ENCODE measurements at regions not wholly inside any gene's neighbourhood (a gene's known extent, or its start where the extent isn't known, plus 50 kb on each side); places are given as distances from the start of the nearest gene placed in this dataset.

GRCh38 chr4:183576701-183577404, 72.0 kb downstream of the ING2 start:
- Histone ChIP-seq H2AFZ (ENCODE audit: low read depth) (no peak overlapping the region), H3K79me2 (ENCODE audit: insufficient read depth) (no peaks in the 10 kb centered on the region)

GRCh38 chr4:183580370-183580769, 75.5 kb downstream of the ING2 start:
- Histone ChIP-seq H3K36me3 (replicated peaks in 1 of 2; ENCODE audit: control insufficient read depth in 1 of 2, insufficient read depth in 2 of 2, low read length in 1 of 2) (no peaks in the 10 kb centered on the region), H3K4me1 (ENCODE audit: control insufficient read depth in 1 of 2, insufficient read depth in 2 of 2, low read depth in 1 of 2, low read length in 1 of 2) (no peaks in the 10 kb centered on the region), H3K27me3 (ENCODE audit: insufficient read depth) (no peaks in the 10 kb centered on the region), H3K4me3 (ENCODE audit: low read depth in 2 of 2, low read length in 1 of 2) (no peak overlapping the region), H3K9me2 (no peaks in the 10 kb centered on the region), H3K9me3 (no peaks in the 10 kb centered on the region), H3K27ac (ENCODE audit: low read depth in 2 of 2, low read length in 1 of 2) (no peak overlapping the region), H3K79me2 (ENCODE audit: insufficient read depth) (no peaks in the 10 kb centered on the region), H3K9ac (no peak overlapping the region), H3K4me2 (no peak overlapping the region), H2AFZ (ENCODE audit: low read depth) (no peak overlapping the region), H3F3A (replicated peaks; ENCODE audit: insufficient read depth) (no peaks in the 10 kb centered on the region), H4K20me1 (ENCODE audit: insufficient read depth) (no peaks in the 10 kb centered on the region)
- 37% methylated on average over 3 of the region's 3 CpGs for WGBS (ENCODE audit: low lambda C conversion rate)
- CTCF ChIA-PET = no interaction called here
- POLR2A ChIA-PET = no interaction called here
- DNase-seq = no peak
- TF ChIP-seq RFX5 (IDR thresholded peaks at IDR 0.05; ENCODE audit: low read length) = no peak
- no peak for TF ChIP-seq RXRA (IDR thresholded peaks at IDR 0.05; ENCODE audit: borderline replicate concordance, low read depth)
- no peak for TF ChIP-seq RCOR1 (IDR thresholded peaks at IDR 0.05; ENCODE audit: low read length)
- TF ChIP-seq POLR2AphosphoS5 (IDR thresholded peaks at IDR 0.05; ENCODE audit: low read depth, low read length) = no peak
- TF ChIP-seq MAX (IDR thresholded peaks at IDR 0.05; ENCODE audit: low read depth) = no peak
- TF ChIP-seq GABPA (IDR thresholded peaks at IDR 0.05; ENCODE audit: low read depth) = no peak
- no peak for TF ChIP-seq USF2 (IDR thresholded peaks at IDR 0.05; ENCODE audit: borderline replicate concordance, low read depth, low read length)
- TF ChIP-seq MEF2A (IDR thresholded peaks at IDR 0.05; ENCODE audit: borderline replicate concordance, low read depth) = no peak
- TF ChIP-seq FOSL2 (IDR thresholded peaks at IDR 0.05; ENCODE audit: borderline replicate concordance, low read depth) = no peak
- TF ChIP-seq CTCF (IDR thresholded peaks at IDR 0.05) = no peak
- no peak for TF ChIP-seq PBX3 (IDR thresholded peaks at IDR 0.05)
- TF ChIP-seq EP300 (IDR thresholded peaks at IDR 0.05; ENCODE audit: borderline replicate concordance in 1 of 2, low read depth in 1 of 2, low read length in 1 of 2) = no peak

More at GRCh38 chr4:183576701-183577404, 72.0 kb downstream of the ING2 start:
- Histone ChIP-seq H3F3A (replicated peaks; ENCODE audit: insufficient read depth) (no peaks in the 10 kb centered on the region), H3K4me3 (ENCODE audit: low read depth in 2 of 2, low read length in 1 of 2) (no peak overlapping the region), H3K27me3 (ENCODE audit: insufficient read depth) (no peaks in the 10 kb centered on the region), H3K4me1 (ENCODE audit: control insufficient read depth in 1 of 2, insufficient read depth in 2 of 2, low read depth in 1 of 2, low read length in 1 of 2) (no peaks in the 10 kb centered on the region), H4K20me1 (ENCODE audit: insufficient read depth) (no peaks in the 10 kb centered on the region), H3K4me2 (no peak overlapping the region), H3K27ac (ENCODE audit: low read depth in 2 of 2, low read length in 1 of 2) (no peak overlapping the region), H3K9me3 (no peaks in the 10 kb centered on the region), H3K36me3 (replicated peaks in 1 of 2; ENCODE audit: control insufficient read depth in 1 of 2, insufficient read depth in 2 of 2, low read length in 1 of 2) (no peaks in the 10 kb centered on the region), H3K9me2 (no peaks in the 10 kb centered on the region), H3K9ac (no peak overlapping the region)
- ChIA-PET POLR2A (no interaction called here), CTCF (no interaction called here)
- no peak for DNase-seq
- WGBS (ENCODE audit: low lambda C conversion rate) = 75% methylated on average over 6 of the region's 6 CpGs
- no peak for TF ChIP-seq EP300 (IDR thresholded peaks at IDR 0.05; ENCODE audit: borderline replicate concordance in 1 of 2, low read depth in 1 of 2, low read length in 1 of 2)
- TF ChIP-seq FOXJ3 (CRISPR knock-in tag; IDR thresholded peaks at IDR 0.05) = no peak
- TF ChIP-seq CHD2 (IDR thresholded peaks at IDR 0.05; ENCODE audit: low read length, partially characterized antibody) = no peak
- TF ChIP-seq USF1 (IDR thresholded peaks at IDR 0.05; ENCODE audit: borderline replicate concordance, low read depth) = no peak
- no peak for TF ChIP-seq MEF2A (IDR thresholded peaks at IDR 0.05; ENCODE audit: borderline replicate concordance, low read depth)
- TF ChIP-seq POLR2AphosphoS5 (IDR thresholded peaks at IDR 0.05; ENCODE audit: low read depth, low read length) = no peak

Data from SK-N-SH (cell line).